HG03039 (cell line): ENCODE measurements at regions not wholly inside any gene's neighbourhood (a gene's known extent, or its start where the extent isn't known, plus 50 kb on each side); places are given as distances from the start of the nearest gene placed in this dataset.
"Not testable (repeated sequence)": the region's sequence is repeated elsewhere in the genome, so short reads cannot be mapped to it uniquely, and the experiment has no call there.

ENCODE experiments used
- ATAC-seq: cut with Tn5 transposase; IDR thresholded peaks from one replicate; pipeline ENCODE4 v1.9.1; 2021; ENCODE audit warnings: mild to moderate bottlenecking, moderate library complexity; ENCODE audit not compliant: unreplicated experiment

GRCh38 chr16:66121466-66121865 is 245.0 kb upstream of the CDH5 start:
- no peak for ATAC-seq

GRCh38 chr16:66120656-66121055 is 245.8 kb upstream of the CDH5 start:
- no peak for ATAC-seq

GRCh38 chr16:66116163-66117002 is 250.1 kb upstream of the CDH5 start:
- no peak for ATAC-seq

GRCh38 chr16:66115373-66115772 is 251.1 kb upstream of the CDH5 start:
- no peak for ATAC-seq

- ATAC-seq, result no peak
Measured at GRCh38 chr16:66113223-66113622, 253.3 kb upstream of the CDH5 start.

- no peak for ATAC-seq
Measured at GRCh38 chr16:66109677-66110076, 256.8 kb upstream of the CDH5 start.

GRCh38 chr16:66107661-66108060 is 258.8 kb upstream of the CDH5 start:
- ATAC-seq, result no peak

- no peak for ATAC-seq
Measured at GRCh38 chr16:66103211-66103610, 263.3 kb upstream of the CDH5 start.

- no peak for ATAC-seq
Measured at GRCh38 chr16:66099306-66099705, 267.2 kb upstream of the CDH5 start.

- ATAC-seq, result no peak
Measured at GRCh38 chr16:66097751-66098150, 268.7 kb upstream of the CDH5 start.

GRCh38 chr16:66095676-66096075 is 270.8 kb upstream of the CDH5 start:
- no peak for ATAC-seq

- ATAC-seq, result no peak
Measured at GRCh38 chr16:66093191-66093590, 273.3 kb upstream of the CDH5 start.

GRCh38 chr16:66091471-66091891 is 275.0 kb upstream of the CDH5 start:
- ATAC-seq, result no peak

GRCh38 chr16:66088681-66089080 is 277.8 kb upstream of the CDH5 start:
- ATAC-seq, result no peak

- no peak for ATAC-seq
Measured at GRCh38 chr16:66087308-66087707, 279.2 kb upstream of the CDH5 start.

GRCh38 chr16:66085651-66086050 is 280.8 kb upstream of the CDH5 start:
- no peak for ATAC-seq

- ATAC-seq, result not testable (repeated sequence)
Measured at GRCh38 chr16:66084731-66085130, 281.8 kb upstream of the CDH5 start.

GRCh38 chr16:66084306-66084705 is 282.2 kb upstream of the CDH5 start:
- ATAC-seq, result no peak

GRCh38 chr16:66083171-66083570 is 283.3 kb upstream of the CDH5 start:
- no peak for ATAC-seq

GRCh38 chr16:66082424-66082823 is 284.1 kb upstream of the CDH5 start:
- ATAC-seq, result no peak

- ATAC-seq, result no peak
Measured at GRCh38 chr16:66081775-66082366, 284.6 kb upstream of the CDH5 start.

- no peak for ATAC-seq
Measured at GRCh38 chr16:66079671-66080334, 286.7 kb upstream of the CDH5 start.
